Neural cell (in vitro differentiated cells): ENCODE measurements at regions not wholly inside any gene's neighbourhood (a gene's known extent, or its start where the extent isn't known, plus 50 kb on each side); places are given as distances from the start of the nearest gene placed in this dataset.

ENCODE experiments used
- H2AFZ ChIP-seq: fragments of 200-600, 300-800 bp; sonication (generic), shearing (Covaris generic); 2 replicates; pipeline ENCODE4 v1.6.0; 2014; ENCODE audit warnings: low read depth, mild to moderate bottlenecking, antibody characterized with exemption, low read length, moderate library complexity
- H3F3A ChIP-seq: fragments of 200-600 bp; shearing (Covaris generic); 2 replicates; pipeline ENCODE4 v1.6.1; 2016; ENCODE audit warnings: mild to moderate bottlenecking, moderate library complexity, mixed read lengths, antibody characterized with exemption, low read length; ENCODE audit not compliant: insufficient read depth, poor library complexity, severe bottlenecking
- H3K27ac ChIP-seq: fragments of 200-600, 300-800 bp; sonication (generic), shearing (Covaris generic); 2 replicates; pipeline ENCODE4 v1.5.1; 2014; ENCODE audit warnings: mild to moderate bottlenecking, low read length, moderate library complexity
- H3K27me3 ChIP-seq: fragments of 300-800, 200-600 bp; sonication (generic), shearing (Covaris generic); 2 replicates; pipeline ENCODE4 v1.6.0; 2014; ENCODE audit warnings: mild to moderate bottlenecking, low read depth, low read length, moderate library complexity; ENCODE audit not compliant: insufficient read depth
- H3K36me3 ChIP-seq: fragments of 300-800, 200-600 bp; sonication (generic), shearing (Covaris generic); 2 replicates; pipeline ENCODE4 v1.5.1; 2014; ENCODE audit warnings: mild to moderate bottlenecking, antibody characterized with exemption, low read length, moderate library complexity; ENCODE audit not compliant: insufficient read depth
- H3K4me2 ChIP-seq: fragments of 300-800, 200-600 bp; sonication (generic), shearing (Covaris generic); 2 replicates; pipeline ENCODE4 v1.6.0; 2014; ENCODE audit warnings: mild to moderate bottlenecking, low read length
- H3K4me3 ChIP-seq: fragments of 300-800, 200-600 bp; sonication (generic), shearing (Covaris generic); 2 replicates; pipeline ENCODE4 v1.5.1; 2014; ENCODE audit warnings: mild to moderate bottlenecking, low read length, moderate library complexity
- H3K79me2 ChIP-seq: fragments of 200-600 bp; shearing (Covaris generic); replicated peaks from 2 replicates; pipeline ENCODE4 v1.6.0; 2014; ENCODE audit warnings: mild to moderate bottlenecking, low read length, moderate library complexity; ENCODE audit not compliant: insufficient read depth
- H3K9ac ChIP-seq: fragments of 300-800, 200-600 bp; sonication (generic), shearing (Covaris generic); 2 replicates; pipeline ENCODE4 v1.6.1; 2016; ENCODE audit warnings: mild to moderate bottlenecking, low read length, mixed read lengths
- H3K9me2 ChIP-seq: fragments of 200-600 bp; shearing (Covaris generic); 2 replicates; pipeline ENCODE4 v1.6.1; 2016; ENCODE audit warnings: mild to moderate bottlenecking, low read length, mixed read lengths; ENCODE audit not compliant: insufficient read depth
- H3K9me3 ChIP-seq: fragments of 200-600, 300-800 bp; sonication (generic), shearing (Covaris generic); 2 replicates; pipeline ENCODE4 v1.6.1; 2016; ENCODE audit warnings: mild to moderate bottlenecking, mixed run types, low read length, moderate library complexity, mixed read lengths
- H4K20me1 ChIP-seq: fragments of 200-600 bp; shearing (Covaris generic); 2 replicates; pipeline ENCODE4 v1.6.1; 2016; ENCODE audit warnings: mild to moderate bottlenecking, mixed run types; ENCODE audit not compliant: insufficient read depth
- CTCF ChIP-seq: fragments of 450-650 bp; IDR thresholded peaks from 2 replicates; pipeline ENCODE4 v1.5.1; 2014; ENCODE audit warnings: antibody characterized with exemption, mild to moderate bottlenecking, moderate library complexity; ENCODE audit not compliant: poor library complexity, severe bottlenecking
- EP300 ChIP-seq: fragments of 450-650 bp; conservative IDR thresholded peaks from 2 replicates; pipeline ENCODE4 v1.6.1; 2014; ENCODE audit warnings: antibody characterized with exemption, mild to moderate bottlenecking, moderate library complexity; ENCODE audit not compliant: poor library complexity, severe bottlenecking
- EZH2 ChIP-seq: fragments of 200-600, 300-800 bp; shearing (Covaris generic), sonication (generic); IDR thresholded peaks from 2 replicates; pipeline ENCODE4 v1.6.1; 2014; ENCODE audit warnings: antibody characterized with exemption, low read length, borderline replicate concordance, mild to moderate bottlenecking; ENCODE audit not compliant: insufficient read depth, poor library complexity, severe bottlenecking
- MXI1 ChIP-seq: fragments of 450-650 bp; conservative IDR thresholded peaks from 2 replicates; pipeline ENCODE4 v1.6.1; 2014; ENCODE audit warnings: antibody characterized with exemption, mild to moderate bottlenecking; ENCODE audit not compliant: poor library complexity, severe bottlenecking
- POLR2AphosphoS5 ChIP-seq: IDR thresholded peaks from 2 replicates; pipeline ENCODE4 v1.6.1; 2012
- RAD21 ChIP-seq: fragments of 450-650 bp; conservative IDR thresholded peaks from 2 replicates; pipeline ENCODE4 v1.6.1; 2014; ENCODE audit warnings: antibody characterized with exemption, mild to moderate bottlenecking, moderate library complexity
- REST ChIP-seq: IDR thresholded peaks from 2 replicates; pipeline ENCODE4 v1.6.1; 2012; ENCODE audit warnings: borderline replicate concordance
- SMC3 ChIP-seq: fragments of 450-650 bp; conservative IDR thresholded peaks from 2 replicates; pipeline ENCODE4 v1.6.1; 2014; ENCODE audit warnings: antibody characterized with exemption, mild to moderate bottlenecking, moderate library complexity; ENCODE audit not compliant: poor library complexity
- TAF1 ChIP-seq: IDR thresholded peaks from 2 replicates; pipeline ENCODE4 v1.6.1; 2012; ENCODE audit warnings: low read depth

GRCh38 chr1:101121504-101121903, 95.9 kb upstream of the DPH5 start:
- no peaks in the 10 kb centered on the region for H3F3A ChIP-seq
- H4K20me1 ChIP-seq = no peaks in the 10 kb centered on the region
- H3K27me3 ChIP-seq = no peaks in the 10 kb centered on the region
- TF ChIP-seq MXI1 (no peak), EZH2 (no peak), TAF1 (no peak), CTCF (no peak), SMC3 (no peak), POLR2AphosphoS5 (no peak), EP300 (no peak), REST (no peak), RAD21 (no peak)
- H3K9me3 ChIP-seq = no peaks in the 10 kb centered on the region
- no peak overlapping the region for H2AFZ ChIP-seq
- no peaks in the 10 kb centered on the region for H3K9me2 ChIP-seq
- no peak overlapping the region for H3K9ac ChIP-seq
- no peak overlapping the region for H3K27ac ChIP-seq
- no peak overlapping the region for H3K4me2 ChIP-seq
- no peaks in the 10 kb centered on the region for H3K36me3 ChIP-seq
- H3K4me3 ChIP-seq = no peak overlapping the region
- no peaks in the 10 kb centered on the region for H3K79me2 ChIP-seq

GRCh38 chr1:101120868-101121267, 95.3 kb upstream of the DPH5 start:
- TF ChIP-seq EP300 = no peak
- no peak for TF ChIP-seq SMC3
- no peak for TF ChIP-seq MXI1
- TF ChIP-seq RAD21 = no peak
- TF ChIP-seq CTCF = no peak
- no peak for TF ChIP-seq REST
- TF ChIP-seq TAF1 = no peak
- TF ChIP-seq EZH2 = no peak
- TF ChIP-seq POLR2AphosphoS5 = no peak
- Histone ChIP-seq H3K4me2 (no peak overlapping the region), H3F3A (no peaks in the 10 kb centered on the region), H3K4me3 (no peak overlapping the region), H2AFZ (no peak overlapping the region), H3K27ac (no peak overlapping the region), H4K20me1 (no peaks in the 10 kb centered on the region), H3K9me2 (no peaks in the 10 kb centered on the region), H3K36me3 (no peaks in the 10 kb centered on the region), H3K79me2 (no peaks in the 10 kb centered on the region), H3K9me3 (no peaks in the 10 kb centered on the region), H3K9ac (no peak overlapping the region), H3K27me3 (no peaks in the 10 kb centered on the region)
